ENCODE measurements at regions not wholly inside any gene's neighbourhood (a gene's known extent, or its start where the extent isn't known, plus 50 kb on each side); places are given as distances from the start of the nearest gene placed in this dataset.

- DNase-seq (ENCODE audit: low read depth in 1 of 2, low spot score in 1 of 2), result no peak
Measured at GRCh38 chr12:13843841-13844240, 137.6 kb downstream of the GRIN2B start.

- DNase-seq (ENCODE audit: low read depth in 1 of 2, low spot score in 1 of 2), result no peak
Measured at GRCh38 chr12:13841358-13841757, 140.0 kb downstream of the GRIN2B start.

DNA sequence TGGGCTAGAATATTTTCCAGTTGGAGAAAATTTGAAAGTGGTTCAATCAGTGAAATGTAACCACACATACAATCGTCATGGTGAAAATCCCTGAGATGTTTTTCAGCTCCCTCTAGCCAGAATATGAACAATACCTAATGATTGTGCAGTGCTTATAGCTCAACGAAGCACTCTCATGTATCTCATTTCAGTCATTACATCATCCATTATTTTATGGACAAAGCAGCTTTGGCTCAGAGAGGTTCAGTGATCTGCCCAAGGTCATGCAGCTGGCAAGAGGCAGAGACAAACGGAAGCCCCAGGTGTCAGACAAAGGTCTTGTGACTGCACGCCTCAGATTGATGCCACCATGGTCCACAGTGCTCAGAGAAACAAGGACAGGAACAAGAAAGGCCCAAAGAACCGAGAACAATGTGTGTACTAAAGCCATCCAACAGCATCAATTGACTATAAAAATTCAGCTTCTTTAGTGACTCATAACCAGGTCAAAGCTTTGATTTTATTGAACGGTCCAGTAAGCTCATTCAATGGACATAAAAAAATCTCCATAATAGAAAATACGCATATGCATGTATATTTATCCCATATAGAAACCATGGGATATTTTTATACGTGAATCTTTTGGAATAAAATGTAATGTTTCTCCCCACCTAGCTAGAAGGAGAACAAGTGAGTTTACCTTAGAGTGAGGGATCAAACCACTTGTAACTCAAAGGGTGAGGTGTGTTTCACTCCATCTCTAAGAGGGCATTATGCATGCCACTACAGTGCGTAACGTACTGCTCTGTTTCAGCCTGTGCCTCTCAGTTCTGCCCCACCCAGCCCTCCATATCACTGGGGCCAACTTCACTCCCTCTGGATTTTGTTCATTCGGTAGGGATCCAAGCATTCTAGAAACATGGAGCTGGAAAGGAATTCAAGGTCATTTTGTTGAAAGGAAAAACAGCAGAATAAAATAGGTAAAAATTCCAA lies 141.8 kb downstream of the GRIN2B start:
- DNase-seq (ENCODE audit: low read depth in 1 of 2, low spot score in 1 of 2), result no peak

DNA sequence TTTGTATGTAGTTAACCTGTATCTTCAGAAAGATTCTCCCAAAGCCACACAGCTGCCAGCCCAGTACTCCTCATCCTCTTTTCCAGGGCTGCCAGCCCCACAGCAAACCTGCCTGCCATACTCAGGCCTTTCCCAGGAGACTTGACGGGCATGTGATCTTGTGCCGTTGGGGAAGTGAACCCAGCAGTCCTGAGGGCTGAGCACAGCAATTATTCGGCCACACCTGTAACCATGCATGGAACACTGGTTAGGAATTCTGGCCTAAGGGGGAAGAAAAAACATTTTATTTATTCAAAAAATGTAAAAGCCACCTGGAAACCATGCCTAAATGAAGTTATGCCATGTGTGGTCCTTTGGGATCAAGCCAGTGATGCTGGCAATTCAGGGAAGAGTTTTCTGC lies 145.3 kb downstream of the GRIN2B start:
- DNase-seq (ENCODE audit: low read depth in 1 of 2, low spot score in 1 of 2), result no peak

- no peak for DNase-seq (ENCODE audit: low read depth in 1 of 2, low spot score in 1 of 2)
Measured at GRCh38 chr12:13835652-13836051, 145.8 kb downstream of the GRIN2B start.

DNA sequence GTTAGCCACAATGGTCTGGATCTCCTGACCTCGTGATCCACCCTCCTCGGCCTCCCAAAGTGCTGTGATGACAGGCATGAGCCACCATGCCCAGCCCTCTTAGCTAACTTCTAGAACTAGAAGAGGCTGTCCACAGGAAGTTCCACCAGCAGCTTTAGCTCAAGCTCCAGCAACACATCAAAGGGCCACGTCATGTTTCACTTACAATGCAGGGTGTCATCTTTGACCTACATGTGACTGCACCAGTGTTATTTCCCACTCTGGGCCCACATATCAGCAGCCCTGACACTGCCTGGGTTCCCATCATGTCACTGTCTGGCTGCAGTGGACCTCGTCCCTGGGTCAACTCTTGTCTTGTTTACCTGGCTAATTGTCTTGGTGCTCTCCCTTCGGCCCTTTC lies 147.2 kb downstream of the GRIN2B start:
- no peak for DNase-seq (ENCODE audit: low read depth in 1 of 2, low spot score in 1 of 2)

GRCh38 chr12:13817131-13817530 lies 164.3 kb downstream of the GRIN2B start:
- DNase-seq (ENCODE audit: low read depth in 1 of 2, low spot score in 1 of 2), result no peak

DNA sequence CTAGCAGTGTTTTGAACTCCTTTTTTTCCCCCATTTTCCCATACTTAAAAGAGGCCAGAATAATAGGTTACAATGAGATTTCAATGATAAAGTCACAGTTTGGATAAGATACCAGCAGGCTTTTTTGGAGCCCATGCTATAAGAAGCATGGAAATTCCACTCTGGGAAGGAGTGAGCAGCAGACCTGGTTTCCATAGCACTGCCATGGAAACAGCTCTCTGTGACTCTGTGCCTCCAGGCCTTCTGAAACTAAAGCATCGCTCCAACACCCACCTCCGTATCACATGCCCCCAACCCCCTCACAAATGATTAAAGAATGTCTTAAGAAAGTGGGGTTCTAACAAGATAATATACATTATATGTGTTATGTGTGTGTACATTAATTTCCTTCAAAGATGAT lies 165.0 kb downstream of the GRIN2B start:
- no peak for DNase-seq (ENCODE audit: low read depth in 1 of 2, low spot score in 1 of 2)

DNA sequence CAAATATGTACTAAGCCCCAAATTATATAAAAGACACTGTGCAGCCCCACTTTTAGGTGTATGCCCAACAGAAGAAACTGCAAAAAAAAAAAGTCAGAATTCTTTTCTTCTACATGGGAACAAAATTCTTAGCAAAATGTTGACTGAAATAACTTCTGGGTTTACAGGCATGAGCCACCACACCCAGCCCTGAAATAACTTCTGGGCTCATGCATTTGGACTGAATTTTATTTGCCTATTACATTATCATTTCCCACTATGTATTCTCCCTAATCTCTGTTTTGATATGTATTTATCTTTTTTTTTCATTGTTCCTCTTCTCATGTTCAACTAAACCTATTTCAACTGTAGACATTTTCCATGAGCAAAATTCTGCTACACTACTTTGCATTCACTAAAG lies 169.2 kb downstream of the GRIN2B start:
- DNase-seq (ENCODE audit: low read depth in 1 of 2, low spot score in 1 of 2), result no peak

GRCh38 chr12:13811061-13811460 lies 170.3 kb downstream of the GRIN2B start:
- no peak for DNase-seq (ENCODE audit: low read depth in 1 of 2, low spot score in 1 of 2)

DNA sequence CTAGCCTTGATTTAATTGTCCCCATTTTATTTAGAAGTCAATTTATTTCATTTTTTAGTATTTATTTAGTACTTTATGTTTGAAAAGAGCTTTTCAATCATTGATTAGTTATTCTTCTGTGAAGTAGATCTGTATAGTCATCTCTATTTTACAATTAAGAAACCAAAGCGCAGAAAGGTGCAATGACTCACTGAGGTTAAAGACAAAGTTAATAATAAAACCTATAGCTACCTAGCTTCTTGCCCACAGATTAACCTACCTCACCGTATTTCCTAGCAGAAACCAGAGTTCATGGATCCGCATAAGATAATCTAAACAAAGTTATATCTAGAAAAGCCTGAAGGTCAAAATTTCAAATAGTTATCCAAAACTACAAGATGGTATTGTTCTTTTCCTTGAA lies 176.4 kb downstream of the GRIN2B start:
- no peak for DNase-seq (ENCODE audit: low read depth in 1 of 2, low spot score in 1 of 2)

DNA sequence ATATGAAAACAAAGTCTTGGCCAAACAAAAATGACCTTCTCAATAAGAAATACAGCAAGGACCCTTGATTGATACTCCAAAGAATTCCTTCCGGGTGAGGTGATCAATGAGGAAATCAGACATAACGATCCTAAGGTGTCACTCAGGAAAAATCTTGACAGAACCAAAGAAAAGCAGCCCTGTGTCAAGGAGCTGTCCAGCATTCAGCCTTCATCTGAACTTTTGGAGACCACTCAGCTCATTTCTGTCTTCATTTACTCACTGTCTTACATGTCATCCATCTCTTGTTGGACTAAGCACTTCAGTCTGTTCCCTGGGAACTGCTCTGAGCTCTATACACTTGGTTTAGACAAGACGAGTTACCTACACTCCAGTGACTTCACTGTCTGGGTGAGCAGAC lies 179.9 kb downstream of the GRIN2B start:
- no peak for DNase-seq (ENCODE audit: low read depth in 1 of 2, low spot score in 1 of 2)

- DNase-seq (ENCODE audit: low read depth in 1 of 2, low spot score in 1 of 2), result no peak
Measured at GRCh38 chr12:13799574-13799973, 181.8 kb downstream of the GRIN2B start.

DNA sequence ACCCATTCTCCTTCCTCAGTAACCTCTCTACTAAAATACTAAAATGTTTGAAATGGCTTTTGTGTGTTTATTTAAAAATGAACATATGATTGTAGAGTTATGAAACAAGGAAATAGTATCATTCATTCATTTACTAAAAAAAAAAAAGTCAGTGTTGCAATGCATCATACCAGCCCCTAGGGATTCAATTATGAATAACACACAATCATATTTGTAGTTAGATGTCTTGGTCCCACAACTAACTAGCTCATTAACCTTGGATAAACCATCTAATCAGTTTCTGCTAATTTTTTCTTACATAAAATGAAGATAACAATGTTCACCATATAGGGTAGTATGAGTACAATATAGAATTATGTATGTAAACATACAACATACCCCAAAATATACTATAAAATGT lies 183.2 kb downstream of the GRIN2B start:
- DNase-seq (ENCODE audit: low read depth in 1 of 2, low spot score in 1 of 2), result no peak

DNA sequence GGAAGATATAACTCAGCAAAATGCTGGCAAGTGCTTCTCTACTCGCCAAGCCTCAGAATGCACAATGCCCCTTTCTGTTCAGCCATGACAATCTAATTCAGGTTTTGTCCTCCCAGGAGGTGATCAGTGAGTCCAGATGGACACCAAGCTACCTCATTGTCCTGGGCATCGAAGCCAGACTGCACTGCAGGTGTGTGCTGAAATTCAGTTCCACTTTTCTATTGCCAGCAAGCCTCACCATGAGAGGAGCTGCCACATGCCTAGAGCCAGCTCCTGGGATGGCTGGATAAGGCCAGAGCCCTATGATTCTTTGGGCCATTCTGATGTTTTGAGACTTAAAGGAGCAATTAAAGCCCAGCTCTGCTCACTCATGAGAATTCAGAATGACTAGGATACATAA lies 186.7 kb downstream of the GRIN2B start:
- DNase-seq (ENCODE audit: low read depth in 1 of 2, low spot score in 1 of 2), result no peak

DNA sequence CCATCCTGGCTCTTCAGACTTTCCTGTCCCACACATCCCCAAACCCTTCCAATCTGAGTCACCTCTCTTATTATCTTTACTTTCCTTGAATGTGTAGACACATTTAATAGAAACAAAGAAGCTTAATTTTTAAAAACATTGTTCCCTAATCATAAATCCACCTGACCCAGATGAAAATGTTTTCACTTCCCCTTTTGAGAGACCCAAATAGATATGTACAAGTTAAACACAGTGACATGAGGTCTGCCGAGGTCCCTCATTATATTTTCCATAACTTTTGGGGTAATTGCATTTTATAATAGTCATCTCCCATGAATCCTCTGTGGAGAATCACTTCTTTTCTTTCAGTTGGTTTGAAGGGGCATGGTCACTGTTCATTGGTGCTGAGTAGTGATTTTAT lies 191.1 kb downstream of the GRIN2B start:
- no peak for DNase-seq (ENCODE audit: low read depth in 1 of 2, low spot score in 1 of 2)

GRCh38 chr12:13788626-13789025 lies 192.8 kb downstream of the GRIN2B start:
- DNase-seq (ENCODE audit: low read depth in 1 of 2, low spot score in 1 of 2), result no peak

GRCh38 chr12:13786646-13787045 lies 194.8 kb downstream of the GRIN2B start:
- DNase-seq (ENCODE audit: low read depth in 1 of 2, low spot score in 1 of 2), result no peak

- DNase-seq (ENCODE audit: low read depth in 1 of 2, low spot score in 1 of 2), result no peak
Measured at GRCh38 chr12:13784504-13784903, 196.9 kb downstream of the GRIN2B start.

GRCh38 chr12:13780453-13780852 lies 200.9 kb downstream of the GRIN2B start:
- DNase-seq (ENCODE audit: low read depth in 1 of 2, low spot score in 1 of 2), result no peak

DNA sequence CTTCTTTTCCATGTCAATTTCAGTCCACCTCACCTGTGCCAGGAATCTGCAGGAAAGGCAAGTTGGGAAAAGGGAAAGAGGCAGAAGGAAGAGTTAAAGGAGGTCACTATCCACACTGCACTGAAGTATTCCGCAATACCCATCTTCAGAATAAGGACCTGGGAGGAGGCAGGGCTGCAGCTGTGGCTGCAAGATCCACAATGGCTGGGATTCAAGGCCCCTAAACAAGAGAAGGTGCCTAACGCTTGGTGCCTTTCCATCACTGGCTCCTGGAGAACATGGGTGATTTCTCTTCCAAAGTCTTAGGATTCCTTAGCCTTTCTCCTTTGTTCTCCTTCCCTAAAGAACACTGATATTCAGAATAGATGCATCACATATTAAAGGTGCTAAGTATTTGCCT lies 204.0 kb downstream of the GRIN2B start:
- DNase-seq (ENCODE audit: low read depth in 1 of 2, low spot score in 1 of 2), result no peak

GRCh38 chr12:13772264-13772663 lies 209.1 kb downstream of the GRIN2B start:
- no peak for DNase-seq (ENCODE audit: low read depth in 1 of 2, low spot score in 1 of 2)

DNA sequence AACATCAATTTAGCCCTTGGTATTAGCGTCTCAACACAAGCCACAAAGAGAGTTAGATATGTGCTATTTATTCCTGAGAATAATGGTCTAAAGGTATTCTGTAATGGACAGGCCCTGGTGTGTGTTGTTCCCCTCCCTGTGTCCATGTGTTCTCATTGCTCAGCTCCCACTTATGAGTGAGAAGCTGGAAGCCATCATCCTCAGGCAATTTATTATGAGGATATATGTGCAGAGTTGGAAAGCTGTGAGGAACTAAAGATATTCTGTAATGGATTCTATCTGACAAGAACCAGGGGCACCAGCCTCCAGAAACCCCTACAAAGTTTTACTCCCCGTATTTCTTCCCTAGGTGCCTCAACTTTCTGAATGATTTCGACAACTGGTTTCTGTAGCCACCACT lies 210.8 kb downstream of the GRIN2B start:
- DNase-seq (ENCODE audit: low read depth in 1 of 2, low spot score in 1 of 2), result no peak

All from activated T-helper 1 cell treated with anti-CD3 and anti-CD28 coated beads, Interleukin-2, amount 50 U/mL, for 16 hours (primary cell).